PC-9 (cell line): ENCODE measurements at regions not wholly inside any gene's neighbourhood (a gene's known extent, or its start where the extent isn't known, plus 50 kb on each side); places are given as distances from the start of the nearest gene placed in this dataset.
"Not testable (repeated sequence)": the region's sequence is repeated elsewhere in the genome, so short reads cannot be mapped to it uniquely, and the experiment has no call there.

ENCODE experiments used
- BruUV-seq: library from RNA; stranded (reverse); fragments of 400-500 nt; replicated peaks from 2 replicates; lab custom pipeline; 2021; lab: Mats Ljungman, UMichigan
- CTCF ChIA-PET: fragments of 300-600 bp; sonication (Branson Sonifier 250); formaldehyde crosslinking; loops from one replicate; lab custom pipeline; 2022; ENCODE audit warnings: antibody characterized with exemption; lab: Charles Lee
- POLR2A ChIA-PET: fragments of 300-600 bp; sonication (Branson Sonifier 250); formaldehyde crosslinking; loops from one replicate; lab custom pipeline; 2022; ENCODE audit warnings: antibody characterized with exemption; ENCODE audit not compliant: unreplicated experiment; lab: Charles Lee
- DNase-seq, 2 experiments: peaks; one replicate each; pipeline versions ENCODE4 v3.0.0 to v3.0.0-alpha.2; 2015 to 2022; ENCODE audit warnings: mixed read lengths in 1 of 2
- H2AFZ ChIP-seq: fragments of 200-600 bp; sonication (generic); 2 replicates; pipeline ENCODE4 v1.8.1; 2017; ENCODE audit warnings: antibody characterized with exemption
- H3F3A ChIP-seq: fragments of 200-600 bp; sonication (generic); 2 replicates; pipeline ENCODE4 v1.8.1; 2017; ENCODE audit warnings: antibody characterized with exemption, mild to moderate bottlenecking, low read depth; ENCODE audit not compliant: insufficient read depth
- H3K27ac ChIP-seq: fragments of 200-600 bp; sonication (generic); 2 replicates; pipeline ENCODE4 v1.6.1; 2016; ENCODE audit warnings: mixed run types
- H3K27me3 ChIP-seq: fragments of 200-600 bp; sonication (generic); 2 replicates; pipeline ENCODE4 v1.6.1; 2016; ENCODE audit warnings: low read depth, mixed run types; ENCODE audit not compliant: insufficient read depth
- H3K36me3 ChIP-seq: fragments of 200-600 bp; sonication (generic); 2 replicates; pipeline ENCODE4 v1.6.1; 2016; ENCODE audit warnings: low read depth, mixed run types
- H3K4me1 ChIP-seq: fragments of 200-600 bp; sonication (generic); replicated peaks from 2 replicates; pipeline ENCODE4 v1.6.1; 2016; ENCODE audit warnings: mixed run types; ENCODE audit not compliant: insufficient read depth
- H3K4me2 ChIP-seq: fragments of 200-600 bp; sonication (generic); 2 replicates; pipeline ENCODE4 v1.6.1; 2017; ENCODE audit warnings: mixed run types
- H3K4me3 ChIP-seq: fragments of 200-600 bp; sonication (generic); 2 replicates; pipeline ENCODE4 v1.6.1; 2016; ENCODE audit warnings: mixed run types
- H3K79me2 ChIP-seq: fragments of 200-600 bp; sonication (generic); 2 replicates; pipeline ENCODE4 v1.6.1; 2017; ENCODE audit warnings: low read depth, mixed run types
- H3K9me2 ChIP-seq: fragments of 200-600 bp; sonication (generic); 2 replicates; pipeline ENCODE4 v1.8.1; 2017; ENCODE audit warnings: mild to moderate bottlenecking; ENCODE audit not compliant: insufficient read depth
- H3K9me3 ChIP-seq: fragments of 200-600 bp; sonication (generic); 2 replicates; pipeline ENCODE4 v1.8.1; 2016; ENCODE audit warnings: low read depth; ENCODE audit not compliant: insufficient read depth
- H4K20me1 ChIP-seq: fragments of 200-600 bp; sonication (generic); 2 replicates; pipeline ENCODE4 v1.8.1; 2017; ENCODE audit not compliant: insufficient read depth
- EZH2 ChIP-seq: fragments of 200-600 bp; sonication (generic); IDR thresholded peaks from 2 replicates; pipeline ENCODE4 v1.8.0; 2017; ENCODE audit warnings: antibody characterized with exemption, low read depth
- intact Hi-C: fragments of 100-400 bp; cut with micrococcal nuclease; formaldehyde crosslinking; loops from one replicate; pipeline ENCODE4 v1.10.0; 2022; ENCODE audit not compliant: unreplicated experiment
- TF ChIP-seq, protein P1 (sequence below): fragments of 200-600 bp; sonication (generic); conservative IDR thresholded peaks from 2 replicates; pipeline ENCODE4 v1.6.1; 2017; ENCODE audit warnings: mixed run types, antibody characterized with exemption, mild to moderate bottlenecking, moderate library complexity

DNA sequence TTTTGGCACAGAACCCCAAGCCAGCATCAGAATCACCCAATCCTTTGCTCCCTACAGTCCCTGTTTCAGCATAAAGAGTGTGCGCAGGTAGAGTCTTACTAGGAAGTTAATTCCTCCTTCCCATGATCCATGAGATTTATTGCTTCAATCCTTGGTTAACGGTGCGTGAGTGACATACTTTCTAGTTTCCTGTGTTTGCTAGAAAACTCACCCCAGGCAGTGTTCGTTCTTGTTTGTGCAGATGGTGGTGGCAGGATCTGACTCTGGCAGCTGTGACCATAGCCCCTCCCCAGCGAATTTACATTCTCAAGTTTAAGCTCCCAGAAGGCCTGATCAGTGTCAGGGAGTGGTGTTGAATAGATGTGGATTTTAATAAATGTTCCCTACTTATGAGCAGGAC, 106.7 kb upstream of the CCT8L2 start:
- ChIA-PET CTCF (no interaction called here), POLR2A (no interaction called here)
- no TSS peak for BruUV-seq

DNA sequence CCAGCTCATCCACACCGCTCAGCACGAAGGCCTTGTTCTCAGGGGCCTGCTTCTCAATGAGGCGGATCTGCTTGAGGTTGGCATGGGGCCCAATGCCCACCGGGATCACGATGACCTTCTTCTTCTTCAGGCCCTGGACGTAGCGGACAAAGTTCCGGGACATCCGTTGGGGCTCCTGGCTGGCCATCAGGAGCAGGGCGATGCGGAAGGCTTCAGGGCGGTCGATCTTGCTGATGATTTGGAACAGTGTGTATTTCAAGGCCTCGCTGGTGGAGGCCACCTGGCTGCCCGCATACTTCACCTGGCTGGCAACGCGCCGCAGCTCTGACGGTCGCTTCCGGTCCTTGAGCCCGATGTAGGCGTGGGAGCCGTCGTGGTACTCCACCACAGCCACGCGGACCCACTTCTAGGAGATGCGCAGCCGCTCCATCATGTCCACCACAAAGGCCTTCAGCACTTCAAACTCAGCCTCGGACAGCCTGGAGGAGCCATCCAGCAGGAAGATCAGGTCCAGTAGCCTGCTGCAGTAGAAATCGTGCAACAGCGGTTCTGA, 105.0 kb upstream of the CCT8L2 start:
- H3K4me2 ChIP-seq, DNase-seq, CTCF ChIA-PET, H3K27ac ChIP-seq, H3K4me3 ChIP-seq, BruUV-seq, POLR2A ChIA-PET, H3K9me3 ChIP-seq, H3K9me2 ChIP-seq, H3K36me3 ChIP-seq, intact Hi-C loops, H2AFZ ChIP-seq, H3K27me3 ChIP-seq, H3F3A ChIP-seq, H4K20me1 ChIP-seq, H3K79me2 ChIP-seq, H3K4me1 ChIP-seq: not testable (repeated sequence)

More for the DNA sequence above, 106.7 kb upstream of the CCT8L2 start:
- DNase-seq = no peak
- Histone ChIP-seq H3K36me3 (no peaks in the 10 kb centered on the region), H2AFZ (no peak overlapping the region), H3K9me2 (no peaks in the 10 kb centered on the region), H3F3A (no peaks in the 10 kb centered on the region), H3K79me2 (no peaks in the 10 kb centered on the region), H3K27me3 (no peaks in the 10 kb centered on the region), H3K9me3 (no peaks in the 10 kb centered on the region), H3K4me2 (no peak overlapping the region), H3K4me1 (no peaks in the 10 kb centered on the region), H3K27ac (no peak overlapping the region), H4K20me1 (no peaks in the 10 kb centered on the region), H3K4me3 (no peak overlapping the region)
- intact Hi-C loops = no loop called here
- TF ChIP-seq, protein P1, sequence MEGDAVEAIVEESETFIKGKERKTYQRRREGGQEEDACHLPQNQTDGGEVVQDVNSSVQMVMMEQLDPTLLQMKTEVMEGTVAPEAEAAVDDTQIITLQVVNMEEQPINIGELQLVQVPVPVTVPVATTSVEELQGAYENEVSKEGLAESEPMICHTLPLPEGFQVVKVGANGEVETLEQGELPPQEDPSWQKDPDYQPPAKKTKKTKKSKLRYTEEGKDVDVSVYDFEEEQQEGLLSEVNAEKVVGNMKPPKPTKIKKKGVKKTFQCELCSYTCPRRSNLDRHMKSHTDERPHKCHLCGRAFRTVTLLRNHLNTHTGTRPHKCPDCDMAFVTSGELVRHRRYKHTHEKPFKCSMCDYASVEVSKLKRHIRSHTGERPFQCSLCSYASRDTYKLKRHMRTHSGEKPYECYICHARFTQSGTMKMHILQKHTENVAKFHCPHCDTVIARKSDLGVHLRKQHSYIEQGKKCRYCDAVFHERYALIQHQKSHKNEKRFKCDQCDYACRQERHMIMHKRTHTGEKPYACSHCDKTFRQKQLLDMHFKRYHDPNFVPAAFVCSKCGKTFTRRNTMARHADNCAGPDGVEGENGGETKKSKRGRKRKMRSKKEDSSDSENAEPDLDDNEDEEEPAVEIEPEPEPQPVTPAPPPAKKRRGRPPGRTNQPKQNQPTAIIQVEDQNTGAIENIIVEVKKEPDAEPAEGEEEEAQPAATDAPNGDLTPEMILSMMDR = no peak
- TF ChIP-seq EZH2 = no peak

DNA sequence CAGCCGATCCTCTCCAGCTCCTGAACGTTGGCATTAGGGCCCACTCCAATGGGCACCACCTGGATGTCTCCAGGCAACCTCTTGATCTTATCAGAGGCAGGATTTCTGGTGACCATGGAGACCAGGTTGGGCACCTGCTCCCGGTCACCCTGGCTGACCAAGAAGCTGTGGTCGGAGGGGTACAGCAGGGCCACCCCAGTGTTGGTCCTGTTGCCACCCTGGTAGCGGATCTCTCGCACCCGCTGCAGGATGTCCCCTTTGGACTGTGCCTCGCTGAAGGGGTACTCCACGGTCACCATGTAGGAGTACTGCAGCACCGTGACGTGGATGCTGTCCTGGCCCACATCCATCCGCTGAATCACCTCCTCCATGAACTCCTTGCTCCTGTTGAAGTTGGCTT, 104.3 kb upstream of the CCT8L2 start:
- H3K79me2 ChIP-seq, H2AFZ ChIP-seq, H3K27ac ChIP-seq, H3K36me3 ChIP-seq, H3K9me3 ChIP-seq, H3K4me2 ChIP-seq, DNase-seq, CTCF ChIA-PET, BruUV-seq, H3K4me3 ChIP-seq, H4K20me1 ChIP-seq, H3K4me1 ChIP-seq, H3K9me2 ChIP-seq, POLR2A ChIA-PET, H3F3A ChIP-seq, intact Hi-C loops, H3K27me3 ChIP-seq: not testable (repeated sequence)

DNA sequence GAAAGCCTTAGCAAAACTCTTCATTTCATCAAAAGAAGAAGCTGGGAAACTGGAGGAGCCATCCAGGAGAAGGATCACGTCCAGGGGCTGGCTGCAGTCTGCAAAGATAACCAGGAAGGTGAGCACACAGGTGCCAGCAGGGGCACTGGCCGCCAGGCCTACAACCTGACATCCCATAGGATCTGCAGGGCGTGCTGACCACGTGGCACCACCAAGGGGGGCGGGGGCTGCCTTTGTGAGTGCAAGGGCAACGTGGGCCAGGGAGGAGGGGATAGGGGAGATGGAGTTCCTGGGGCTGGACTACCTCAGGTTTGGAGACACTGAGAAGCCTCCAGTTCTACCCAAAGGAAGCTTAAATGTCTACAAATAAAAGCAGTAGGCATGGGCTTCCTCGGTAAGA, 102.7 kb upstream of the CCT8L2 start:
- H3K27ac ChIP-seq = no peak overlapping the region
- H3K4me2 ChIP-seq = no peak overlapping the region
- H3K9me3 ChIP-seq = no peaks in the 10 kb centered on the region
- intact Hi-C loops = no loop called here
- H3K4me1 ChIP-seq = no peaks in the 10 kb centered on the region
- ChIA-PET POLR2A (no interaction called here), CTCF (no interaction called here)
- no peaks in the 10 kb centered on the region for H3K36me3 ChIP-seq
- H3K4me3 ChIP-seq = no peak overlapping the region
- no peaks in the 10 kb centered on the region for H3K79me2 ChIP-seq
- no peaks in the 10 kb centered on the region for H4K20me1 ChIP-seq
- H3F3A ChIP-seq = no peaks in the 10 kb centered on the region
- H2AFZ ChIP-seq = no peak overlapping the region
- BruUV-seq = no TSS peak
- DNase-seq = no peak
- TF ChIP-seq, protein P1 = no peak
- no peak for TF ChIP-seq EZH2
- no peaks in the 10 kb centered on the region for H3K9me2 ChIP-seq
- no peaks in the 10 kb centered on the region for H3K27me3 ChIP-seq

DNA sequence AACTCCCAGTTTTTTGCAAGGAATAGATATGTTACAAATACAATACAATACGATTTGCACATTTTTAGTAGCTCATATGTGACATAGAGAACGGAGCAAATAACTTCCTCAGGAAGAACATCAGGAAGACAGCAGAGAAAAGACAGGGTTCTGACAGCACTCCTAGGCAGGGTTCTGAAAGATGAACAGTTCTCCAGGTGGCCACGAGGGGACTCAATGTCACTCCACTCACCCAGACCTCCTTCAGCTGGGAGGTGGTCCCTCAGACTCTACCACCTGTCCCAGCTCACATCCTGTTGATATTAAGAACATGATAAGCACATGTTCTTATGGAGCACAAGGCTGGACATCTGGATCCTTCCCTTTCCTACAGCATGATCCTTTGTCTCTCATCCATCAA, 101.1 kb upstream of the CCT8L2 start:
- intact Hi-C loops, BruUV-seq, H3K4me3 ChIP-seq, H3K9me2 ChIP-seq, H3K4me1 ChIP-seq, POLR2A ChIA-PET, CTCF ChIA-PET, DNase-seq, H3F3A ChIP-seq, H3K9me3 ChIP-seq, H3K79me2 ChIP-seq, H3K36me3 ChIP-seq, H3K27ac ChIP-seq, H4K20me1 ChIP-seq, H3K4me2 ChIP-seq, H2AFZ ChIP-seq, H3K27me3 ChIP-seq: not testable (repeated sequence)

DNA sequence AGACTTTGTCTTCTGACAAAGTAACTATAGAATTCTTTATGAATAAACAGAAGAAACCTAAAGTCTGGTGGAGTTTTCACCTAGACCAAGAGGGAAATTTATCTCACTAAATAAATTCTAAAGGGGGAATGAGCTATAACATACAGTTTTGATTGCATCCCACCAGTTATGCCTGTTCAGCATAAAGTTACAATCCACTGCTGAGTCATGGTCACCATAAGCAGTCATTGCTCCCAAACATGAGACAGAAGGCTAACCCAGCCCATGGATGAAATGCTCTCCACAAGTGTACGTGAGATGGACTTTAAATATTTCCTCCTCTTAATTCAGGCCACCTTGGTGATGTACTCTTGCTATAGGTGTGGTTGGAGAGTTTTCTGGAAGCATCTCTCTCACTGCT, 96.7 kb upstream of the CCT8L2 start:
- POLR2A ChIA-PET, H3K9me3 ChIP-seq, H2AFZ ChIP-seq, H3K36me3 ChIP-seq, H3K27me3 ChIP-seq, H3K79me2 ChIP-seq, H3K4me3 ChIP-seq, H3F3A ChIP-seq, DNase-seq, H3K4me2 ChIP-seq, BruUV-seq, CTCF ChIA-PET, H4K20me1 ChIP-seq, intact Hi-C loops, H3K9me2 ChIP-seq, H3K27ac ChIP-seq, H3K4me1 ChIP-seq: not testable (repeated sequence)
